Spleen (tissue), 7 donors: ENCODE measurements at regions not wholly inside any gene's neighbourhood (a gene's known extent, or its start where the extent isn't known, plus 50 kb on each side); places are given as distances from the start of the nearest gene placed in this dataset.

ENCODE experiments used
- POLR2AphosphoS5 ChIP-seq, 3 donors: sonication (generic); formaldehyde crosslinking; IDR thresholded peaks; one replicate each; pipeline ENCODE4 v1.5.1; 2017; ENCODE audit warnings: antibody characterized with exemption in 3 of 3
- TF ChIP-seq, protein P1 (sequence below), 11 experiments: fragments of 200-600 bp in 7 of 11; fragments of 450-650 bp in 4 of 11; sonication (generic) in 4 of 11; IDR thresholded peaks in 8 of 11; conservative IDR thresholded peaks in 3 of 11; 1 replicate in 7 of 11; 2 replicates in 4 of 11; pipeline versions ENCODE4 v1.4.0 to v1.8.0; 2016 to 2021; ENCODE audit warnings: antibody characterized with exemption in 11 of 11, inconsistent platforms in 4 of 11, mild to moderate bottlenecking in 1 of 11
- donor health status: DM: no; HTN: no; CAD: no; lungs with moderate emphysema.
- donor health status: DM: no; HTN: no; CAD: no.
- donor health status: DM: no; HTN: no; CAD: no.

DNA sequence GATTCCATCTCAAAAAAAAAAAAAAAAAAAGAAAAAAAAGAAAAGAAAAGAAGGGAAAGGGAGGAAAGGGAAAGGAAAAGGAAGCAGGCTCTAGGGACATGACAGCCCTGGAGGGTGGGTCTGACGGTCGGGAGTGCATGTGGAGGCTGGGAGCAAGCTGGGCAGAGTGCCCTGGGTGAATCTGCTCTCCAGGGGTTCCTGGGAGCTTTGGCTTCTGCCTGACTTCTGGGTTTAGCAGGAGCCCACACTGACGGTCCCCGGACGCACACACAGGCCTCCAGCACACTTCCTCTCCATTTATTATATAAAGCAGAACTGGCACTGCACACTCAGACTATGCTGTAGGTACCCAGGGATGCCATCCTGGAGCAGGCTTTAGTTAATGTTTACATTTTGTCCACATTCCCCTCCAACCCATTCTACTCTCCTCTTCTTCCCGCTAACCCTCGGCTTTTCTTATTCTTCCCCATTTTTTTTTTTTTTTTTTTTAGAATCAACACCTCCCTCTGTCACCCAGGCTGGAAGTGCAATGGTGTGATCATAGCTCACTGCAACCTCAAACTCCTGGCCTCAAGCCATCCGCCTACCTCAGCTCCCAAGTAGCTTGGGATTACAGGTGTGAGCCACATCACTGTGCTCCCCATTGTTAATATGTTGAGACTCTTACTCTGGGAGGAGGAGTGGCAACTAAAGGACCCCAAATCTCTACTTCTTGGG, 151.1 kb upstream of the SLC1A4 start:
- TF ChIP-seq POLR2AphosphoS5 (IDR thresholded peaks at IDR 0.05): peak in 2 of 3 donors; percentile 16 to 33
- TF ChIP-seq, protein P1, sequence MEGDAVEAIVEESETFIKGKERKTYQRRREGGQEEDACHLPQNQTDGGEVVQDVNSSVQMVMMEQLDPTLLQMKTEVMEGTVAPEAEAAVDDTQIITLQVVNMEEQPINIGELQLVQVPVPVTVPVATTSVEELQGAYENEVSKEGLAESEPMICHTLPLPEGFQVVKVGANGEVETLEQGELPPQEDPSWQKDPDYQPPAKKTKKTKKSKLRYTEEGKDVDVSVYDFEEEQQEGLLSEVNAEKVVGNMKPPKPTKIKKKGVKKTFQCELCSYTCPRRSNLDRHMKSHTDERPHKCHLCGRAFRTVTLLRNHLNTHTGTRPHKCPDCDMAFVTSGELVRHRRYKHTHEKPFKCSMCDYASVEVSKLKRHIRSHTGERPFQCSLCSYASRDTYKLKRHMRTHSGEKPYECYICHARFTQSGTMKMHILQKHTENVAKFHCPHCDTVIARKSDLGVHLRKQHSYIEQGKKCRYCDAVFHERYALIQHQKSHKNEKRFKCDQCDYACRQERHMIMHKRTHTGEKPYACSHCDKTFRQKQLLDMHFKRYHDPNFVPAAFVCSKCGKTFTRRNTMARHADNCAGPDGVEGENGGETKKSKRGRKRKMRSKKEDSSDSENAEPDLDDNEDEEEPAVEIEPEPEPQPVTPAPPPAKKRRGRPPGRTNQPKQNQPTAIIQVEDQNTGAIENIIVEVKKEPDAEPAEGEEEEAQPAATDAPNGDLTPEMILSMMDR (IDR thresholded peaks at IDR 0.05 in 8 of 11, conservative IDR thresholded peaks at IDR 0.05 in 3 of 11): no peak
